GM12878 (cell line): ENCODE measurements at regions not wholly inside any gene's neighbourhood (a gene's known extent, or its start where the extent isn't known, plus 50 kb on each side); places are given as distances from the start of the nearest gene placed in this dataset.

Experiments used
- ASH2L ChIP-seq: fragments of 300-600, 200-600 bp; sonication (generic); IDR thresholded peaks from 2 replicates; pipeline ENCODE4 v1.6.1; 2017; ENCODE audit warnings: low read depth, mild to moderate bottlenecking, borderline replicate concordance
- CBFB ChIP-seq: IDR thresholded peaks from 2 replicates; pipeline ENCODE4 v1.6.1; 2016; ENCODE audit warnings: antibody characterized with exemption, low read depth
- MXI1 ChIP-seq: fragments of 150-350 bp; IDR thresholded peaks from 2 replicates; pipeline ENCODE4 v1.6.1; 2011; ENCODE audit warnings: low read depth, mild to moderate bottlenecking, inconsistent platforms, low read length, improper control_type of control experiment
- MYC ChIP-seq: IDR thresholded peaks from 2 replicates; pipeline ENCODE4 v1.6.1; 2011; ENCODE audit warnings: mild to moderate bottlenecking, low read length, moderate library complexity, inconsistent platforms; ENCODE audit not compliant: insufficient read depth, insufficient replicate concordance, insufficient read length, severe bottlenecking
- NR2C1 ChIP-seq: fragments of 450-650 bp; IDR thresholded peaks from 2 replicates; pipeline ENCODE4 v1.6.1; 2017; ENCODE audit warnings: antibody characterized with exemption, mild to moderate bottlenecking, moderate library complexity
- POLR2AphosphoS5 ChIP-seq: IDR thresholded peaks from 2 replicates; pipeline ENCODE4 v1.6.1; 2011; ENCODE audit warnings: mild to moderate bottlenecking, low read length, inconsistent platforms
- SRF ChIP-seq, 2 experiments: IDR thresholded peaks; 2 replicates each; pipeline ENCODE4 v1.6.1; 2011; ENCODE audit warnings: low read depth in 2 of 2, low read length in 2 of 2, mild to moderate bottlenecking in 1 of 2, moderate library complexity in 1 of 2
- SUPT20H ChIP-seq: IDR thresholded peaks from 2 replicates; pipeline ENCODE4 v1.6.1; 2011; ENCODE audit warnings: low read depth, mild to moderate bottlenecking, low read length, moderate library complexity, borderline replicate concordance; ENCODE audit not compliant: control insufficient read depth
- ZNF622 ChIP-seq: fragments of 450-650 bp; IDR thresholded peaks from 2 replicates; pipeline ENCODE4 v1.6.1; 2017; ENCODE audit warnings: mild to moderate bottlenecking, inconsistent platforms

- TF ChIP-seq POLR2AphosphoS5 (no peak), CBFB (no peak), MYC (no peak), ZNF622 (no peak), NR2C1 (no peak), ASH2L (no peak), SRF (IDR thresholded peaks at IDR 0.05; ENCODE audit: low read depth in 2 of 2, low read length in 2 of 2) (no peak), MXI1 (no peak), SUPT20H (no peak)
Observed at GRCh38 chr6:85945459-85946185, 302.9 kb upstream of the SYNCRIP start.
